Spinal cord (tissue), 9 donors: ENCODE measurements at regions not wholly inside any gene's neighbourhood (a gene's known extent, or its start where the extent isn't known, plus 50 kb on each side); places are given as distances from the start of the nearest gene placed in this dataset.

Experiments
- DNase-seq, 6 donors: peaks; one replicate each; pipeline versions ENCODE4 v3.0.0 to v3.0.0-alpha.2; 2013 to 2015; ENCODE audit warnings: low spot score in 6 of 6, low read depth in 4 of 6
- H3K27ac ChIP-seq: one replicate; pipeline ENCODE4 v1.5.1; 2013; ENCODE audit warnings: low read depth, low read length, control low read depth
- H3K27me3 ChIP-seq: one replicate; pipeline ENCODE4 v1.6.1; 2013; ENCODE audit warnings: low read length; ENCODE audit not compliant: control insufficient read depth, insufficient read depth
- H3K36me3 ChIP-seq: one replicate; pipeline ENCODE4 v1.6.1; 2013; ENCODE audit warnings: low read length; ENCODE audit not compliant: control insufficient read depth, insufficient read depth
- H3K4me1 ChIP-seq: one replicate; pipeline ENCODE4 v1.6.1; 2013; ENCODE audit warnings: low read length; ENCODE audit not compliant: control insufficient read depth, insufficient read depth
- H3K4me3 ChIP-seq: one replicate; pipeline ENCODE4 v1.5.1; 2013; ENCODE audit warnings: low read depth, low read length, control low read depth
- H3K9me3 ChIP-seq: one replicate; pipeline ENCODE4 v1.6.1; 2013; ENCODE audit warnings: low read length; ENCODE audit not compliant: control insufficient read depth, insufficient read depth
- WGBS: methylation state at CpG from one replicate; pipeline ENCODE4 v1.1.5; 2013; ENCODE audit warnings: missing lambda C conversion rate; ENCODE audit not compliant: insufficient coverage; 5-methylcytosine and 5-hydroxymethylcytosine counted together
- donor health status: healthy.

GRCh38 chr11:121780971-121781370 lies 328.2 kb upstream of the SORL1-AS1 start:
- no peak overlapping the region for H3K4me3 ChIP-seq
- H3K27ac ChIP-seq: no peak overlapping the region
- H3K36me3 ChIP-seq: no peaks in the 10 kb centered on the region
- WGBS: 81% methylated on average over 2 of the region's 2 CpGs
- peaks cover 2% of the 10 kb centered on the region for H3K9me3 ChIP-seq
- H3K4me1 ChIP-seq: no peaks in the 10 kb centered on the region
- H3K27me3 ChIP-seq: no peaks in the 10 kb centered on the region
- no peak for DNase-seq

DNA sequence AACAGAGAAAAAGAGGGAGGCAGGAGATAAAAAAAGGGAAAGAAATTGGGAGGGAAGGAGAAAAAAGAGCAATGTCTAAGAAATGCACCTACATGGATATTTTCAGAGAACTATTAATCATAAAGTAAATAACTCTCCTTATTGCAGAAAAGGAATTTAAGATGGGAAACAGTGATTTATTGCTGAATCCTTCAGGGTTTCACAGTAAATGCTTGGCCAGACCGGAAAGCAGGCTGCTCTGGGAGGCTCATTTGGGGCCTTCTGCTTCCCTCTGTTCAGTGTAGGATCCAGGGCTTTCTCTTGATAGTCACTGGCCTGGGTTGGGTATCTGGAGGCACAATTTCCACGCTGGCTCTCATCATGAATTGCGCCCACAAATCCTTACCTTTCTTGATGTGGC lies 324.3 kb upstream of the SORL1-AS1 start:
- 75% methylated on average over 1 of the region's 3 CpGs for WGBS
- Histone ChIP-seq H3K9me3 (no peaks in the 10 kb centered on the region), H3K4me1 (no peaks in the 10 kb centered on the region), H3K27me3 (no peaks in the 10 kb centered on the region), H3K4me3 (no peak overlapping the region), H3K27ac (no peak overlapping the region), H3K36me3 (no peaks in the 10 kb centered on the region)
- no peak for DNase-seq

- no peak overlapping the region for H3K4me3 ChIP-seq
- no peaks in the 10 kb centered on the region for H3K4me1 ChIP-seq
- DNase-seq: no peak
- no peak overlapping the region for H3K27ac ChIP-seq
- H3K27me3 ChIP-seq: no peaks in the 10 kb centered on the region
- no peaks in the 10 kb centered on the region for H3K36me3 ChIP-seq
- 86% methylated on average over 5 of the region's 5 CpGs for WGBS
- no peaks in the 10 kb centered on the region for H3K9me3 ChIP-seq
These were observed 322.5 kb upstream of the SORL1-AS1 start for GRCh38 chr11:121775276-121775675.

GRCh38 chr11:121773076-121773475 lies 320.3 kb upstream of the SORL1-AS1 start:
- WGBS: 42% methylated on average over 2 of the region's 2 CpGs
- H3K27me3 ChIP-seq: no peaks in the 10 kb centered on the region
- H3K27ac ChIP-seq: no peak overlapping the region
- no peaks in the 10 kb centered on the region for H3K36me3 ChIP-seq
- H3K4me3 ChIP-seq: no peak overlapping the region
- H3K4me1 ChIP-seq: no peaks in the 10 kb centered on the region
- no peaks in the 10 kb centered on the region for H3K9me3 ChIP-seq
- peak in 2 of 6 donors; percentile 33 to 78 for DNase-seq

GRCh38 chr11:121770939-121771595 lies 318.3 kb upstream of the SORL1-AS1 start:
- no peaks in the 10 kb centered on the region for H3K27me3 ChIP-seq
- H3K27ac ChIP-seq: no peak overlapping the region
- WGBS: 100% methylated on average over 1 of the region's 4 CpGs
- no peak for DNase-seq
- no peak overlapping the region for H3K4me3 ChIP-seq
- H3K9me3 ChIP-seq: no peaks in the 10 kb centered on the region
- H3K4me1 ChIP-seq: peaks cover 8% of the 10 kb centered on the region
- H3K36me3 ChIP-seq: no peaks in the 10 kb centered on the region

GRCh38 chr11:121769191-121769590 lies 316.4 kb upstream of the SORL1-AS1 start:
- Histone ChIP-seq H3K36me3 (no peaks in the 10 kb centered on the region), H3K4me3 (no peak overlapping the region), H3K4me1 (peaks cover 14% of the 10 kb centered on the region), H3K27me3 (no peaks in the 10 kb centered on the region), H3K9me3 (no peaks in the 10 kb centered on the region), H3K27ac (no peak overlapping the region)
- 80% methylated on average over 1 of the region's 2 CpGs for WGBS
- DNase-seq: no peak

GRCh38 chr11:121767433-121767832 lies 314.7 kb upstream of the SORL1-AS1 start:
- DNase-seq: peak in 1 of 6 donors; percentile 48
- no peaks in the 10 kb centered on the region for H3K27me3 ChIP-seq
- H3K36me3 ChIP-seq: no peaks in the 10 kb centered on the region
- no peaks in the 10 kb centered on the region for H3K9me3 ChIP-seq
- 67% methylated on average over 3 of the region's 3 CpGs for WGBS
- peaks cover 21% of the 10 kb centered on the region for H3K4me1 ChIP-seq
- H3K4me3 ChIP-seq: no peak overlapping the region
- H3K27ac ChIP-seq: peak overlapping the region; percentile 7

DNA sequence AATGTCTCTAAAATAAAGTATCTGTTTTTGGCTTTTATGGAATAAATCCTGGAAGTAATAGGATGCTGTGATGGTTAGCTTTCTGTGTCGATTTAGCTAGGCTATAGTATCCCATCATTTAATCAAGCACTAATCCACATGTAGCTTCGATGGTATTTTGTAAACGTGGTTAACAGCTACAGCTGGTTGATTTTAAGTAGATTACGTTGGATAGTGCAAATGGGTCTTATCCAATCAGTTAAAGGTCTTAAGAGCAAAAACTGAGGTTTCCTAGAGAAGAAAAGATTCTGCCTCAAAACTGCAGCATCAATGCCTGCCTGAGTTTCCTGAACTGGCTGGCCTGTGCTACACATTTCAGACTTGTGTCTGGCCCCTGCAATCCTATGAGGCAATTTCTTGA lies 314.2 kb upstream of the SORL1-AS1 start:
- Histone ChIP-seq H3K9me3 (no peaks in the 10 kb centered on the region), H3K4me3 (no peak overlapping the region), H3K4me1 (peaks cover 22% of the 10 kb centered on the region), H3K27me3 (no peaks in the 10 kb centered on the region), H3K27ac (peak overlapping the region; percentile 58), H3K36me3 (no peaks in the 10 kb centered on the region)
- peak in 1 of 6 donors; percentile 50 for DNase-seq
- 29% methylated on average over 1 of the region's 4 CpGs for WGBS

DNA sequence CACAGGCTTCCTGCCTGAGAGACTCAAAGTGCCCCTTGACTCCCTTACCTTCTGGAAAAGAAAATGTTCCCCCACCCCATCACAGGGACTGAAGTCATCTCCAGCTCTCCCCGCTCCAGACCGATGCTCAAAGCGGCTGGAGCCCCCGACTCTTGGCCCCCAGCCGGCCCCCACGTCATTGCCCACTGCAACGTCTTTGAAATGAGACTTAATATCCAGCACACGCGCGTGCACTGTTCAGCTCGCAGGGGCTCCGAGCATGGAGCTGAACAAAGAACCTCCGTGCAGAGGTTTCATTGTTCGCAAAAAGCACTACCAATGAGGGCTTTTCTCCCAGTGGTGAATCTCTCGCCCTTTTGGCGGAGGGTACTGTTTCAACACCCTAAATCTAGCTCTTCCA lies 313.4 kb upstream of the SORL1-AS1 start:
- H3K36me3 ChIP-seq: no peaks in the 10 kb centered on the region
- peaks cover 25% of the 10 kb centered on the region for H3K4me1 ChIP-seq
- H3K27ac ChIP-seq: peak overlapping the region; percentile 58
- DNase-seq: peak in 2 of 6 donors; percentile 54 to 85
- H3K9me3 ChIP-seq: no peaks in the 10 kb centered on the region
- H3K27me3 ChIP-seq: no peaks in the 10 kb centered on the region
- WGBS: 24% methylated on average over 12 of the region's 16 CpGs
- no peak overlapping the region for H3K4me3 ChIP-seq

- Histone ChIP-seq H3K9me3 (no peaks in the 10 kb centered on the region), H3K4me3 (no peak overlapping the region), H3K27ac (no peak overlapping the region), H3K27me3 (no peaks in the 10 kb centered on the region), H3K4me1 (peaks cover 25% of the 10 kb centered on the region), H3K36me3 (no peaks in the 10 kb centered on the region)
- peak in 1 of 6 donors; percentile 3 for DNase-seq
- WGBS: no CpG with 5 or more reads among the region's 3 CpGs
These were observed 310.8 kb upstream of the SORL1-AS1 start for GRCh38 chr11:121763526-121763925.
